PC-9 (cell line): ENCODE measurements at regions not wholly inside any gene's neighbourhood (a gene's known extent, or its start where the extent isn't known, plus 50 kb on each side); places are given as distances from the start of the nearest gene placed in this dataset.

Experiments
- EZH2 ChIP-seq: fragments of 200-600 bp; sonication (generic); IDR thresholded peaks from 2 replicates; pipeline ENCODE4 v1.8.0; 2017; ENCODE audit warnings: antibody characterized with exemption, low read depth
- TF ChIP-seq, protein P1 (sequence below): fragments of 200-600 bp; sonication (generic); conservative IDR thresholded peaks from 2 replicates; pipeline ENCODE4 v1.6.1; 2017; ENCODE audit warnings: mixed run types, antibody characterized with exemption, mild to moderate bottlenecking, moderate library complexity

DNA sequence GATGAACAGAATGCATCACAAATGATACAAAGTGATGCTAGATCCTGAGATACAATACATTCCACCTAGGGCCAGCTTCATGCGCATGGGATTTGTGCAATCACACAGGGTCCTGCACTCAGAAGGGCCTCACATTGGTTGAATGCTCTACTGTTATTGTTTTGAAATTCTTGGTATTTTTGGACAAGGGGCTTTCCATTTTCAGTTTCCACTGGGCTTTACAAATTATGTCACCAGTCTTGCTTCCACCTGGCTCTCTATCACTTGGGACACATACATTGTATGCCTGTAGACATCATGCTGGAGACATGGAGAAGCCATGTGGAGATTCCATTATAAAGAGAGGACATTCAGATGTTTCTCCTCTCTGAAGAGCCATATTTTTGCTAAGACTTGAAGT lies 155.8 kb downstream of the NAA11 start:
- TF ChIP-seq, protein P1, sequence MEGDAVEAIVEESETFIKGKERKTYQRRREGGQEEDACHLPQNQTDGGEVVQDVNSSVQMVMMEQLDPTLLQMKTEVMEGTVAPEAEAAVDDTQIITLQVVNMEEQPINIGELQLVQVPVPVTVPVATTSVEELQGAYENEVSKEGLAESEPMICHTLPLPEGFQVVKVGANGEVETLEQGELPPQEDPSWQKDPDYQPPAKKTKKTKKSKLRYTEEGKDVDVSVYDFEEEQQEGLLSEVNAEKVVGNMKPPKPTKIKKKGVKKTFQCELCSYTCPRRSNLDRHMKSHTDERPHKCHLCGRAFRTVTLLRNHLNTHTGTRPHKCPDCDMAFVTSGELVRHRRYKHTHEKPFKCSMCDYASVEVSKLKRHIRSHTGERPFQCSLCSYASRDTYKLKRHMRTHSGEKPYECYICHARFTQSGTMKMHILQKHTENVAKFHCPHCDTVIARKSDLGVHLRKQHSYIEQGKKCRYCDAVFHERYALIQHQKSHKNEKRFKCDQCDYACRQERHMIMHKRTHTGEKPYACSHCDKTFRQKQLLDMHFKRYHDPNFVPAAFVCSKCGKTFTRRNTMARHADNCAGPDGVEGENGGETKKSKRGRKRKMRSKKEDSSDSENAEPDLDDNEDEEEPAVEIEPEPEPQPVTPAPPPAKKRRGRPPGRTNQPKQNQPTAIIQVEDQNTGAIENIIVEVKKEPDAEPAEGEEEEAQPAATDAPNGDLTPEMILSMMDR = no peak
- no peak for TF ChIP-seq EZH2
